Ascending aorta (tissue), 2 donors: ENCODE measurements at regions not wholly inside any gene's neighbourhood (a gene's known extent, or its start where the extent isn't known, plus 50 kb on each side); places are given as distances from the start of the nearest gene placed in this dataset.
"Not testable (repeated sequence)": the region's sequence is repeated elsewhere in the genome, so short reads cannot be mapped to it uniquely, and the experiment has no call there.

Experiments
- DNase-seq, 2 donors: peaks; one replicate each; pipeline ENCODE4 v3.0.0-alpha.2; 2019; ENCODE audit warnings: low spot score in 2 of 2
- H3K27ac ChIP-seq, 2 donors: fragments of 200-600 bp; sonication (generic); one replicate each; pipeline ENCODE4 v1.5.1; 2016 to 2017; ENCODE audit warnings: mild to moderate bottlenecking in 1 of 2
- H3K27me3 ChIP-seq: fragments of 200-600 bp; sonication (generic); one replicate; pipeline ENCODE4 v1.5.1; 2017
- H3K36me3 ChIP-seq, 2 donors: fragments of 200-600 bp; sonication (generic); one replicate each; pipeline ENCODE4 v1.5.1; 2016
- H3K4me1 ChIP-seq, 2 donors: fragments of 200-600 bp; sonication (generic); one replicate each; pipeline ENCODE4 v1.5.1; 2016 to 2017; ENCODE audit warnings: mild to moderate bottlenecking in 1 of 2
- H3K4me3 ChIP-seq, 2 donors: fragments of 200-600 bp; sonication (generic); one replicate each; pipeline ENCODE4 v1.5.1; 2016 to 2017; ENCODE audit warnings: mild to moderate bottlenecking in 1 of 2
- H3K9me3 ChIP-seq, 2 donors: fragments of 200-600 bp; sonication (generic); one replicate each; pipeline ENCODE4 v1.5.1; 2016
- intact Hi-C: fragments of 100-400 bp; cut with DNase I; formaldehyde crosslinking; loops from one replicate; pipeline ENCODE4 v1.15.1; 2023
- TF ChIP-seq, protein P1 (sequence below), 3 experiments: fragments of 200-600 bp in 2 of 3; fragments of 450-650 bp in 1 of 3; sonication (generic) in 2 of 3; IDR thresholded peaks; one replicate each; pipeline ENCODE4 v1.5.1; 2016 to 2019; ENCODE audit warnings: antibody characterized with exemption in 3 of 3, mild to moderate bottlenecking in 1 of 3, moderate library complexity in 1 of 3

DNA sequence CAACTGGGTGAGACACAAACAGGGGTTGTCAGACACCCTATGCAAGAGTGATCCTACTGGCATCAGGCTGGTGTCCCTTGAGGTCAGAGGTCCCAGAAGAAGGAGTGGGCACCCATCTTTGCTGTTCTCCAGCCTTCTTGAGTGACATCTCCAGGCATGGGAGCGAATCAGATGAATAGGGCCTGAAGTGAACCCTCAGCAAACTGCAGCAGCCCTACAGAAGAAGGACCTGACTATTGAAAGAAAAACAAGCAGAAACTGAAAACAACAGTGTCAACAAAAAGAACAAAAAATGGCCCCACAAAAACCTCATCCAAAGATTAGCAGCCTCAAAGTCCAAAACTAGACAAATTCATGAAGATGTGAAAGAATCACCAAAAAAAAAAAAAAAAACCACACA, 1229.7 kb upstream of the CRIM1 start:
- Histone ChIP-seq H3K9me3 (no peaks in the 10 kb centered on the region), H3K27ac (no peak overlapping the region), H3K4me1 (no peaks in the 10 kb centered on the region), H3K4me3 (no peak overlapping the region), H3K27me3 (no peaks in the 10 kb centered on the region), H3K36me3 (no peaks in the 10 kb centered on the region)
- TF ChIP-seq, protein P1, sequence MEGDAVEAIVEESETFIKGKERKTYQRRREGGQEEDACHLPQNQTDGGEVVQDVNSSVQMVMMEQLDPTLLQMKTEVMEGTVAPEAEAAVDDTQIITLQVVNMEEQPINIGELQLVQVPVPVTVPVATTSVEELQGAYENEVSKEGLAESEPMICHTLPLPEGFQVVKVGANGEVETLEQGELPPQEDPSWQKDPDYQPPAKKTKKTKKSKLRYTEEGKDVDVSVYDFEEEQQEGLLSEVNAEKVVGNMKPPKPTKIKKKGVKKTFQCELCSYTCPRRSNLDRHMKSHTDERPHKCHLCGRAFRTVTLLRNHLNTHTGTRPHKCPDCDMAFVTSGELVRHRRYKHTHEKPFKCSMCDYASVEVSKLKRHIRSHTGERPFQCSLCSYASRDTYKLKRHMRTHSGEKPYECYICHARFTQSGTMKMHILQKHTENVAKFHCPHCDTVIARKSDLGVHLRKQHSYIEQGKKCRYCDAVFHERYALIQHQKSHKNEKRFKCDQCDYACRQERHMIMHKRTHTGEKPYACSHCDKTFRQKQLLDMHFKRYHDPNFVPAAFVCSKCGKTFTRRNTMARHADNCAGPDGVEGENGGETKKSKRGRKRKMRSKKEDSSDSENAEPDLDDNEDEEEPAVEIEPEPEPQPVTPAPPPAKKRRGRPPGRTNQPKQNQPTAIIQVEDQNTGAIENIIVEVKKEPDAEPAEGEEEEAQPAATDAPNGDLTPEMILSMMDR (IDR thresholded peaks at IDR 0.05) = no peak
- intact Hi-C loops = no loop called here
- DNase-seq = no peak

DNA sequence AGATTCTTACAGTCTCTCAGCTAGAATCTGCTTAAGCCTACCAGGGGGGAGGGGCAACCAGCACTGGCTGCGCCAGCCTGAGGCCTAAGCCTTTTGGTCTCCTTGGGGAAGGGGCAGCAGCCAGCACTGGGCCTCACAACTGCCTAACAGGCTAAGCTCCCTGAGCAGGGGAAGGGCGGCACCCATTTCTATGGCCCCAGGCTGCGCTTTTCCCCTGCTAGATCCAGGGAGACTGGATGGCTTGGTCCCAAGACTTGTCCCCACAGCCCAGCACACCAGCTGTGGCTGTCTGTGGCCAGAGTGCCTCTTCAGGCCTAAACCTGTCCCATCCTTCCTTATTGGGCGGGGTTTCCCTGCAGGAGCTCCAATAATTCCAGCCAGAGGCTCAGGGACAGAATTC, 1230.3 kb upstream of the CRIM1 start:
- Histone ChIP-seq H3K27ac (no peak overlapping the region), H3K36me3 (no peaks in the 10 kb centered on the region), H3K4me1 (no peaks in the 10 kb centered on the region), H3K27me3 (no peaks in the 10 kb centered on the region), H3K9me3 (no peaks in the 10 kb centered on the region), H3K4me3 (no peak overlapping the region)
- no peak for DNase-seq
- intact Hi-C loops = no loop called here
- TF ChIP-seq, protein P1 (IDR thresholded peaks at IDR 0.05) = no peak

DNA sequence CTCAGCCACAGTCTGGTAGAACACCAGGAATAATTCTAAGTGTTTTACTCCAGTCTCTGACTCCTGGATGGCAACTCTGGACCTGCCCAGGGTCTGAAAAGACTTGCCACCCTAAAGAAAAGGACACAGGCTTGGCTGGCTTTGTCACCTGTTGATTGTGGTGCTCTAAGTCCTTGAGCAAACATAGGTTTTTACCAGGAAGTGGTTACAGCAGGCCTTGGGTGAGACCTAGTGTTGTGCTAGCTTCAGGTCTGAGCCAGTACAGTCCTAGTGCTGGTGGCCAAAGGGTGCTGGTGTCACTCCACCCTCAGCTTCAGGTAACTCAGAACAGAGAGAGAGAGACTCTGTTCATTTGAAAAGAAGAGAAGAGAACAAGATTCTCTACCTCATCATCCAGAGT, 1239.4 kb upstream of the CRIM1 start:
- no peaks in the 10 kb centered on the region for H3K4me1 ChIP-seq
- intact Hi-C loops = no loop called here
- no peak overlapping the region for H3K27ac ChIP-seq
- TF ChIP-seq, protein P1 (IDR thresholded peaks at IDR 0.05) = no peak
- no peak for DNase-seq
- no peak overlapping the region for H3K4me3 ChIP-seq
- H3K27me3 ChIP-seq = no peaks in the 10 kb centered on the region
- no peaks in the 10 kb centered on the region for H3K9me3 ChIP-seq
- H3K36me3 ChIP-seq = no peaks in the 10 kb centered on the region

DNA sequence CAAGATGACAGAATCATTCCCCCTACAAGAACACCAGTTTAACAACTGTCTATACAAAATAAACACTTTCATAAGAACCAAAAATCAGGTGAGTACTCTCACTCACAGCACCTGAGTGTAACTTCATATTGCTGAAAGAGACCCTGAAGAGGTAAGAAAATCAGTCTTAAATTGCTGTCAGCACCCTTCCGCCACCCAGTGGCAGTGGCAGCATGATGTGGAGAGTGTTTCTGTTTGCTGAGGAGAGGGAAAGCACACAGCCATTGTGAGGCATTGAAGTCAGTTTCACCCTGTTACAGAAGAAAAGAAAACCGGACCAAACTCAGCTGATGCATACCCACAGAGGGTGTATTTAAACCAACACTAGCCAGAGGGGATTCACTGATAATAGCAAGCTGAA, 1240.8 kb upstream of the CRIM1 start:
- no peak for DNase-seq
- Histone ChIP-seq H3K9me3 (no peaks in the 10 kb centered on the region), H3K4me3 (no peak overlapping the region), H3K36me3 (no peaks in the 10 kb centered on the region), H3K27ac (no peak overlapping the region), H3K27me3 (no peaks in the 10 kb centered on the region), H3K4me1 (no peaks in the 10 kb centered on the region)
- intact Hi-C loops = no loop called here
- TF ChIP-seq, protein P1 (IDR thresholded peaks at IDR 0.05) = no peak

DNA sequence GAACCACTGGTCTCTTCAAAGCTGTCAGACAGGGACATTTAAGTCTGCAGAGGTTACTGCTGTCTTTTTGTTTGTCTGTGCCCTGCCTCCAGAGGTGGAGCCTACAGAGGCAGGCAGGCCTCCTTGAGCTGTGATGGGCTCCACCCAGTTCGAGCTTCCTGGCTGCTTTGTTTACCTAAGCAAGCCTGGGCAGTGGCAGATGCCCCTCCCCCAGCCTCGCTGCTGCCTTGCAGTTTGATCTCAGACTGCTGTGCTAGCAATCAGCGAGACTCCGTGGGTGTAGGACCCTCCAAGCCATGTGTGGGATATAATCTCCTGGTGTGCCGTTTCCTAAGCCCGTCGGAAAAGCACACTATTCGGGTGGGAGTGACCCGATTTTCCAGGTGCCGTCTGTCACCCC, 1243.2 kb upstream of the CRIM1 start:
- H3K9me3 ChIP-seq, H3K4me3 ChIP-seq, intact Hi-C loops, H3K27ac ChIP-seq, H3K4me1 ChIP-seq, H3K36me3 ChIP-seq, H3K27me3 ChIP-seq, DNase-seq: not testable (repeated sequence)

DNA sequence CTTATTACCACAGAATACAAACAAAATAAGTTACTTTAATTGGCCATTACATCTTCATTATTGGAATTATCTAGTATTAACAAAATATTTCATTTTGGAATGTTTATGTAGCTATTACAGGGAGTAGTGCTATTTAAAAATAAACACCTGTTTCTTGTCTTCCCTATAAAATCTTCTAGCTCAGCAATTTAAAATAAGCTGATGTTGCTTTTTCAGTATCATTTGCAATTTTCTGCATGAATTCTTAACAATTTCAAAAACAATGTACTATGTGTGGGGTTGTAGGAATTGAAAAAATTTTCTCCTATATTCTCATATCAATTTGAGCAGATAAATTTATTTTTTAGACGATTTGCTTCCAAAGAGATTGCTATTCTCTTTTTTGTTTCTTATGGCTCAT, 1251.3 kb upstream of the CRIM1 start:
- Histone ChIP-seq H3K27ac (no peak overlapping the region), H3K9me3 (no peaks in the 10 kb centered on the region), H3K4me3 (no peak overlapping the region), H3K4me1 (no peaks in the 10 kb centered on the region), H3K27me3 (no peaks in the 10 kb centered on the region), H3K36me3 (no peaks in the 10 kb centered on the region)
- no peak for DNase-seq
- intact Hi-C loops = no loop called here
- TF ChIP-seq, protein P1 (IDR thresholded peaks at IDR 0.05) = no peak
